OCI-LY3 (cell line): ENCODE measurements at regions not wholly inside any gene's neighbourhood (a gene's known extent, or its start where the extent isn't known, plus 50 kb on each side); places are given as distances from the start of the nearest gene placed in this dataset.

Experiments
- H2AFZ ChIP-seq: fragments of 200-600, 300-600 bp; shearing (Covaris generic); 2 replicates; pipeline ENCODE4 v1.6.0; 2014; ENCODE audit warnings: antibody characterized with exemption, low read depth, low read length
- H3K27ac ChIP-seq: fragments of 200-600, 300-600 bp; sonication (generic); 2 replicates; pipeline ENCODE4 v1.5.1; 2014; ENCODE audit warnings: mild to moderate bottlenecking, low read length, moderate library complexity, mixed read lengths
- H3K27me3 ChIP-seq: fragments of 200-600, 300-600 bp; sonication (generic); 2 replicates; pipeline ENCODE4 v1.6.1; 2014; ENCODE audit warnings: low read depth, low read length, mixed read lengths
- H3K36me3 ChIP-seq: fragments of 200-600, 300-600 bp; sonication (generic); replicated peaks from 2 replicates; pipeline ENCODE3; 2014; ENCODE audit warnings: low read depth, low read length, mixed read lengths
- H3K4me1 ChIP-seq: fragments of 300-600, 200-600 bp; sonication (generic); 2 replicates; pipeline ENCODE4 v1.6.1; 2014; ENCODE audit warnings: low read length, mixed read lengths
- H3K4me2 ChIP-seq: fragments of 200-600, 300-600 bp; sonication (generic); 2 replicates; pipeline ENCODE4 v1.6.1; 2014; ENCODE audit warnings: low read length, mixed read lengths
- H3K4me3 ChIP-seq: fragments of 300-600, 200-600 bp; sonication (generic); 2 replicates; pipeline ENCODE4 v1.5.1; 2014; ENCODE audit warnings: antibody characterized with exemption, mild to moderate bottlenecking, low read length, moderate library complexity
- H3K79me2 ChIP-seq: fragments of 300-600, 200-600 bp; shearing (Covaris generic); 2 replicates; pipeline ENCODE4 v1.6.1; 2014; ENCODE audit warnings: mild to moderate bottlenecking, low read length, mixed read lengths
- H3K9ac ChIP-seq: fragments of 300-600, 200-600 bp; shearing (Covaris generic); 2 replicates; pipeline ENCODE4 v1.6.0; 2014; ENCODE audit warnings: mild to moderate bottlenecking, low read length, moderate library complexity
- H3K9me3 ChIP-seq: fragments of 200-600, 300-600 bp; shearing (Covaris generic); 2 replicates; pipeline ENCODE4 v1.6.1; 2014; ENCODE audit warnings: low read length, mixed read lengths; ENCODE audit not compliant: insufficient read depth
- H4K20me1 ChIP-seq: fragments of 200-600, 300-600 bp; sonication (generic); 2 replicates; pipeline ENCODE4 v1.6.1; 2016; ENCODE audit warnings: low read length, mixed read lengths; ENCODE audit not compliant: insufficient read depth
- CTCF ChIP-seq: fragments of 200-600, 300-600 bp; sonication (generic); IDR thresholded peaks from 2 replicates; pipeline ENCODE4 v1.5.1; 2014; ENCODE audit warnings: antibody characterized with exemption, low read length, low read depth
- EZH2phosphoT487 ChIP-seq: fragments of 200-600 bp; shearing (Covaris generic); IDR thresholded peaks from 2 replicates; pipeline ENCODE4 v1.6.1; 2018; ENCODE audit warnings: antibody characterized with exemption, mixed run types, low read depth

DNA sequence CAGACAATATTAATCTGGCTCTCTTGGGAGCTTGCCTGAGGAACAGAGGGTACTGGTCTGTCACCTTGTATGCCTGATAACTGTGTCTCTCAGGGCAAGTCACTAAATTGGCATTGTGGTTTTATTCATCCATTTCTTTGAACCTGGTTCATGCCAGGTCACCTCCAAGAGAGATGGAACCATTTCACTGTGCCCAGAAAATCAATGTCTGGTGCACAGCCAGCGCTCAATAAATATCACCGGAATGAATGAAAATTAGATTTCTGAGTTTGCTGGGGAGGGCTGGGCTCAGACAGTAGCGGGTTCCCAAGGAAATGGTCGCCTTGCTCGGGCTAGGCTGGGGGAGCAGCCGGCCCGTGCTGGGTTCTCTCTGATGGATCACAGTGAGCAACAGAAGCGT is 64.1 kb upstream of the BAIAP2L1 start:
- no peak for TF ChIP-seq CTCF
- Histone ChIP-seq H3K79me2 (no peaks in the 10 kb centered on the region), H4K20me1 (no peaks in the 10 kb centered on the region), H3K9me3 (no peaks in the 10 kb centered on the region), H3K36me3 (no peaks in the 10 kb centered on the region), H3K4me1 (peaks cover 3% of the 10 kb centered on the region), H3K9ac (no peak overlapping the region), H3K4me3 (no peak overlapping the region), H3K27me3 (no peaks in the 10 kb centered on the region; the same call in 1 of the 2 replicates), H3K4me2 (no peak overlapping the region), H3K27ac (no peak overlapping the region), H2AFZ (no peak overlapping the region)

- Histone ChIP-seq H4K20me1 (no peaks in the 10 kb centered on the region), H3K36me3 (no peaks in the 10 kb centered on the region), H3K4me1 (peaks cover 3% of the 10 kb centered on the region), H3K4me2 (no peak overlapping the region), H3K9me3 (no peaks in the 10 kb centered on the region), H3K9ac (no peak overlapping the region), H3K4me3 (no peak overlapping the region), H3K27me3 (no peaks in the 10 kb centered on the region; the same call in 1 of the 2 replicates), H3K79me2 (no peaks in the 10 kb centered on the region), H2AFZ (no peak overlapping the region), H3K27ac (no peak overlapping the region)
- TF ChIP-seq CTCF (no peak), EZH2phosphoT487 (no peak)
Observed at GRCh38 chr7:98464558-98464940, 63.7 kb upstream of the BAIAP2L1 start.

GRCh38 chr7:98463837-98464557 is 63.1 kb upstream of the BAIAP2L1 start:
- H3K79me2 ChIP-seq: no peaks in the 10 kb centered on the region
- peaks cover 3% of the 10 kb centered on the region for H3K4me1 ChIP-seq

More at GRCh38 chr7:98463837-98464557, 63.1 kb upstream of the BAIAP2L1 start:
- TF ChIP-seq EZH2phosphoT487: no peak
- no peak for TF ChIP-seq CTCF
- Histone ChIP-seq H3K4me3 (no peak overlapping the region), H2AFZ (no peak overlapping the region), H3K36me3 (no peaks in the 10 kb centered on the region), H4K20me1 (no peaks in the 10 kb centered on the region), H3K27me3 (no peaks in the 10 kb centered on the region; the same call in 1 of the 2 replicates), H3K9ac (no peak overlapping the region), H3K4me2 (no peak overlapping the region), H3K9me3 (no peaks in the 10 kb centered on the region), H3K27ac (no peak overlapping the region)
